GF-D8 (cell line): ENCODE measurements at regions not wholly inside any gene's neighbourhood (a gene's known extent, or its start where the extent isn't known, plus 50 kb on each side); places are given as distances from the start of the nearest gene placed in this dataset.
A peak's percentile ranks its signal among the peaks of the same experiment; 100 is the strongest.

Source experiments
- DNase-seq: peaks from one replicate; lab custom pipeline; 2025; lab: John Stamatoyannopoulos, UW

DNA sequence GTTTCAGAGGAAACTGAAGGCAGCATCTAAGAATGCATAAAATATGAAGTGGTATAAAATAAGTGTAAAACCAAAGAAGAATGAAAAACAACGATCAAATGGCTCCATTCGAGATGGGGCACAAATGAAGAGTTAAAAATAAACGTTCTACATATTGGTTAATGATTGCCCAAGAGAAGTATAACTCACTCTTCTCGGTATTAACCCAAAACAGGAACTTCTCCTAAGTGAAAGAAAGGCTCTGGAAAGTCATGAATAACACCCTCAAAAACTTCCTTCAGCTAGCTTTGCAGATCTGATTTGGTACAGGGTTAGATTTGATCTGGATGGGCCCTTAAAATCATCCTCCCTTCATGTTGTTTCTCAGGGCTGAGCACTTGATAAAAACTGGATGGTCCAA, 94.3 kb upstream of the ADO start:
- DNase-seq = no peak

DNA sequence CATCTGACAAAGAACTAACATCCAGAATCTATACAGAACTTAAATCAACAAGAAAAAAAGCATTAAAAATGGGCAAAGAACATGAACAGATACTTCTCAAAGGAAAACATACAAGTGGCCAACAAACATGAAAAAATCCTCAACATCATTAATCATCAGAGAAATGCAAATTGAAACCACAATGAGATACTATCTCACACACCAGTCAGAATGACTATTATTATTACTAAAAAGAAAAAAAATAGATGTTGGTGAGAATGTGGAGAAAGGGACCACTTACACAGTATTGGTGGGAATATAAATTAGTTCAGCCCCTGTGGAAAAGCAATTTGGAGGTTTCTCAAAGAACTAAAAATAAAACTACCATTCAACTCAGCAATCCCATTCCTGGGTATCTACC, 89.1 kb upstream of the ADO start:
- no peak for DNase-seq

DNA sequence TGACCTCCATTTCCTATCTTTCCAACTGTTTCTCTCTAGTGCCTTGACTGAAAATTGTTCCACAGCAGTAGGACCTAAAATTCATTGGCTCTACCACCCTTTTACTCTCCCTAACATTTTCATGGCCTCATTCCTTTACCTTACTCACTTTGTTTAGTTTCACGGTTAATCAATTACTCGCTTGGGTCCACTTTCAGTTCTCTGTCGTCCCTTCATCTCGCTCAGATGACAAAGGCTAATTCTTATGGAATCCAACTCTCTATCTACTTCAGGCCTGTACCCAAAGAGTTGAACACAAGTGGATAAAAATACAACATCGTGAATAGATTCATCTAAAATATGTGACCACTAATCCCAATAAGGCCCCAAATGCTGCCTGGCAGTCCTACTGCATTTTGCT, 85.9 kb upstream of the ADO start:
- DNase-seq = no peak

- DNase-seq = no peak
These were observed 85.5 kb upstream of the ADO start for GRCh38 chr10:62719061-62719460.

- DNase-seq = no peak
These were observed 82.8 kb upstream of the ADO start for GRCh38 chr10:62721687-62722086.

DNA sequence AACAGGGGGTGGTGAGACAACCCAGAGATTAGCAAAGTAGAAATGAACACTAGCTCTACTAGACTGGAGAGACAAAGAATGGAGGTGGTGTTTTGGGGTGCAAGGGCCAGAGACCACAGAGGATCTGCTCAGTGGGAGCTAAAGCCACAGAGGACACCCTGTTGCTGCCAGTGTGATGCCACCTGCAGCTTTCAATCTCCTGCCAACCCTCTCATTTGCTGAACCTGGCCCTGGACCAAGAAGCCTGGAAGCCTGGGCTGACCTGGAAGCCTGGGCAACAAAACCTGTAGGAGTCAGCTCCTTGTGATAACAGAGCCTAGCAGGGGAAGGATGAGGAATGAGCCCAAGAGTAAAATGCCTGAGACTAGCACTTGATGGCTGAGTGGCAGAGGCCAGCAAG, 81.1 kb upstream of the ADO start:
- no peak for DNase-seq

DNA sequence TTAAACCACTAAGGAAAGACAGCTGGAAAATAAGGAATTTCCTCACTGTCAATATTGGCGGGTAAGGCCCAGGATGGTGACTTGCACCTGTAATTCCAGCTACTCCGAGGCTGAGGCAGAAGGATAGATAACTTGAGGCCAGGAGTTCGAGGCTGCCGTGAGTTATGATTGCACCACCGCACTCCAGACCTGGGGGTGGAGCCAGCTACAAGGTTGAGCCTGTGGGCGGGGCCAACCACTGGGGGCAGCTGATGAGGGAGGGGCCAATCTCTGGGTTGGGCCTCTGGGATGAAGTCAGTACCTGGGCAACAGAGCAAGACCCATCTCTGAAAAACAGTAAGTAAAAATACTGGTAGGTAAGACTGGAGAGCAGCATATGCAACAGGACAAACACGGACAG, 80.1 kb upstream of the ADO start:
- no peak for DNase-seq

GRCh38 chr10:62726142-62726541, 78.4 kb upstream of the ADO start:
- no peak for DNase-seq

- DNase-seq = no peak
These were observed 77.9 kb upstream of the ADO start for GRCh38 chr10:62726638-62727037.

GRCh38 chr10:62727934-62728333, 76.6 kb upstream of the ADO start:
- DNase-seq = no peak

DNA sequence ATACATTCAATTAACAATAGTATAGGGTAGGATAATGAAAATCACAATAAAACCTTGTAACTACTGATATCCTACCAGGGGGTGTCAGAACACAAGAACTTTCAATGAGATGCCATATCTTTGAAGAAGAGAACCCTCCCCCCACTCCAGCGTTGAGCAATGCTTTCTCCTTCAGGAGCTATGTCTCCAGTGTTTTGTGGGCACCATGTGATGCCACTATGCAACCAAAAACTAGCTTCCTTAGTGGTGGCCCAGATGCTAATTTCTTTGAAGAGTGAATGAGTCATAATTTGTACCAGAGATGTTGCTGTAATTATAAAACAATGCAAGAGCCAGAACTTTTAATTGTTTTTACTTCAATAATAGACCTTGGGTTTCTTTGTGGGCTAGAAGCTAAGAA, 76.0 kb upstream of the ADO start:
- DNase-seq = no peak

DNA sequence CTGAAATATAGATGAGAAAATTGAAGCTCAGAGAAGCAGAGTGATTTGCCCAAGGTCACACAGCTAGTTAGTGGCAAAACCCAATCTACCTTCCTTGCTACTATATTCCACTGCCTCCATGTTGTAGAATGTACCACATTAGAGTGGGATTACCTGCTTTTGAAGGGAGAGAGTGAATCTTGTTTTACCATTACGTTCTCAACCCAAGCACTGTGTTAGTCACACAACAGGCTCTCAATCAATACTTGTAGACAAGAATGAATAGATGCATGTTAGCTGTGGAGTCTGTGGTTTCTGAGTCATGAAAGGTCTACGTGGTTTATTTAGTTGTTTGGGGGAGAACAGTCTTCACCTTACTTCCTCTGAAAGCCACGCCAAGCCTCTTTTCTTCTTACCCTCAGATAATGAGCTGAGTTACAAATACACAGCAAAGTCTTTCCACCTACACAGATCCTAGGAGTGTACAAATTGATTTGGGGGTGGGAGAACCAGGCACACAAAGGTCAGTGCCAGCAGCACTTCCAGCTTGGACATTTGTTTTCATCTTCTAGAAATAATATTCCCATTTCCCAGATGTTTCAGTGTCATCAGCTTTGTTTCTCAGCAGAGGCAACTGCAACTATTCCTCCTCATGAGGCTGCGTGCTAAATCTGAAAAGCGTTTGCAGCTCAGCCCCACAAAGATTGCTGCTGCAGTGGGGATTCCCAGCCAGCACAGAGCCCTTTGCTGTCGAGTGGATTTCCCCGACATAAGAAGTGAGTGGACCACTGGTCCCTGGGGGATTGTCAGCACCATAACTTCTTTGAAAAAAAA, 71.5 kb upstream of the ADO start:
- DNase-seq = no peak

- DNase-seq = no peak
These were observed 70.7 kb upstream of the ADO start for GRCh38 chr10:62733654-62734293.

- no peak for DNase-seq
These were observed 69.6 kb upstream of the ADO start for GRCh38 chr10:62734781-62735463.

GRCh38 chr10:62735464-62736167, 68.9 kb upstream of the ADO start:
- no peak for DNase-seq

DNA sequence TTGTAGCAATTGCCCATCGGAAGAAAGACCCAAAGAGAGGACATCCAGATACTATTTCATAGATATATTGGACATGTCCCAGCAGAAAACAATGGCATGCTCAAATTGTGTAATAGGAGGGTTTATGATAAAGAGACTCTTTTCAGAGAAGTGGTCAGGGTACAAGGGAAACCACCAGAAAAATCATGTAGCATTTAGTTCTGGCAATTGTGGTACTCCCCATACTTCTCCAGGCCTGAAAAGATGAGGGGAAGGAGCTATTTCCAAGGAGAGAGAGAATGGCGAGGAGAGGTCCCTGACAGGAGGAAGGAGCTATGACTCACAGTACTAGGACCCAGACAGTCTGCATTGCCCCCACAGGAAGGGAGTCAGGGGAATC, 68.4 kb upstream of the ADO start:
- DNase-seq = no peak

- no peak for DNase-seq
These were observed 65.6 kb upstream of the ADO start for GRCh38 chr10:62738916-62739315.

DNA sequence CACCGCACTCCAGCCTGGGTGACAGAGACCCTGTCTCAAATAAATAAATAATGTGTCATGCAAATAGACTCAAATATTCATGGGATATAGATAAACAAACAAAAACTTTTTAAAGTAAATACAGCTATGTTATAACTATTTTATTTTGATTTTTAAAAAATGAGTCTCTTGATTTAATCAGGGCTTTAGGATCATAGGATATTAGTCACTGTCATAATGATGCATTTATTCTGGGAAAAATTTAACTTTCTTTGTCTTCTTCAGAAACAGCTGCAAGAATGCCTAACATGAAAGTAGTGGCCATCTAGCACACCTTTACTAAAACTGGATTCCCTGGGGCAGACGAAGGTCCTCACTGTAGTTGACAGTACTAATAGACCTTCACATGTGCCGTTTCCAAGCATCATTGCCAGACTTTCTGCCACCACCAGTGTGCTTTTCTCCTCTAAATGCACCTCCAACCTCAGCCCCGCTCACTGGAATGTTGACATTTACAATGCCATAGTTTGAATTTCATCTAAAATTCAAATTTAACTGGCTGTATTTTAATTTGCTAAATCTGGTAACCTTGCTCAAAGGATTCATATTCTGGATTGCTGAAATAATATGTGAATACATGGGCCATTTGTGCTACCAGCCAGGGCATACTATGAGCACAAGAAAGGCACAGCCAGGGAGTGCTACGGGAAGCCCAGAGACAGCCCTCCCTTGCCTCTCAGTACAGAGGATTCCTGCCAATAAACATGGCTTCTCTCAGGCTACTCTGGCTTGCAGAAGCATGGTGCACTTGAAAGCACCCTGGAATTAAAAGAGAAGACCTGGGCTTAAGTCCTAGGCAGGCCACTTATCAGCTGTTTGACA, 63.4 kb upstream of the ADO start:
- DNase-seq = no peak

DNA sequence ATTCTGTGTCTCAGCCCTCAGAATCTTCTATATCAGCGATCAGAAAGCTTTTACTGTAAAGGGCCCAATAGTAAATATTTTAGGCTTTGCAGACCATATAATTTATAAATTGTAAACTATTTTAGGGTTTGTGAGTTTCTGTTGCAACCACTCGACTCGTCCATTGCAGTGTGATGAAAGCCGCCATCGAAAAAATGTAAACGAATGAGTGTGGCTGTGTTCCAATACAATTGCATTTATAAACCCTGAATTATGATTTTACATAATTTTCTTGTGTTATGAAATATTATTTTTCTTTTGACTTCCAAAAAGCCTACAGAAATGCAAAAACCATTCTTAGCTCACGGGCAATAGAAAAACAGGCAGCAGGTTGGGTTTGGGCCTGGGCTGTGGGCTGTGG, 62.5 kb upstream of the ADO start:
- DNase-seq = no peak

- peak; percentile 53 for DNase-seq
These were observed 61.9 kb upstream of the ADO start for GRCh38 chr10:62742536-62743061.

- no peak for DNase-seq
These were observed 60.4 kb upstream of the ADO start for GRCh38 chr10:62744136-62744535.
